Heart right ventricle (tissue), 16 donors: ENCODE measurements at regions not wholly inside any gene's neighbourhood (a gene's known extent, or its start where the extent isn't known, plus 50 kb on each side); places are given as distances from the start of the nearest gene placed in this dataset.

Source experiments
- ATAC-seq, 8 donors: fragments of 200-7000 bp; cut with Tn5 transposase; one replicate each; pipeline ENCODE4 v1.9.1; 2020; ENCODE audit warnings: mild to moderate bottlenecking in 8 of 8, moderate library complexity in 8 of 8, moderate number of reproducible peaks in 1 of 8
- DNase-seq, 2 donors: peaks; one replicate each; pipeline ENCODE4 v3.0.0-alpha.2; 2020
- H3K27ac ChIP-seq, 10 donors: fragments of 200-600 bp; sonication (generic) in 2 of 10; one replicate each; pipeline versions ENCODE4 v1.5.0 to v1.8.0; 2020 to 2022; ENCODE audit warnings: mild to moderate bottlenecking in 3 of 10
- H3K27me3 ChIP-seq, 7 donors: fragments of 200-600 bp; one replicate each; pipeline ENCODE4 v1.8.0; 2021 to 2022; ENCODE audit warnings: mild to moderate bottlenecking in 2 of 7
- H3K36me3 ChIP-seq, 9 donors: fragments of 200-600 bp; sonication (generic) in 1 of 9; one replicate each; pipeline versions ENCODE4 v1.5.0 to v1.8.0; 2020 to 2022; ENCODE audit warnings: mild to moderate bottlenecking in 2 of 9
- H3K4me1 ChIP-seq, 9 donors: fragments of 200-600 bp; sonication (generic) in 1 of 9; one replicate each; pipeline versions ENCODE4 v1.5.0 to v1.8.0; 2020 to 2022; ENCODE audit warnings: mild to moderate bottlenecking in 4 of 9
- H3K4me3 ChIP-seq, 10 donors: fragments of 200-600 bp; sonication (generic) in 2 of 10; one replicate each; pipeline versions ENCODE4 v1.5.0 to v1.8.0; 2020 to 2022; ENCODE audit warnings: mild to moderate bottlenecking in 7 of 10, moderate library complexity in 2 of 10
- H3K9me3 ChIP-seq, 11 donors: fragments of 200-600 bp in 10 of 11; sonication (generic) in 2 of 11; one replicate each; pipeline versions ENCODE4 v1.5.0 to v1.8.0; 2013 to 2022; ENCODE audit warnings: mild to moderate bottlenecking in 2 of 11, control low read depth in 1 of 11, moderate library complexity in 1 of 11
- CTCF ChIP-seq, 9 donors: fragments of 200-600 bp; sonication (generic) in 2 of 9; IDR thresholded peaks; one replicate each; pipeline versions ENCODE4 v1.5.0 to v1.8.0; 2021 to 2022; ENCODE audit warnings: antibody characterized with exemption in 9 of 9, mild to moderate bottlenecking in 5 of 9, moderate library complexity in 1 of 9
- WGBS, 2 donors: extraction: QIAGEN DNeasy Blood & Tissue Kit; methylation state at CpG; one replicate each; pipeline ENCODE4 v1.1.7; 2013; ENCODE audit warnings: inconsistent platforms in 1 of 2; 5-methylcytosine and 5-hydroxymethylcytosine counted together
- intact Hi-C, 10 donors: fragments of 100-400 bp; cut with DNase I; formaldehyde crosslinking; loops; one replicate each; pipeline versions ENCODE4 v1.11.1 to v1.14.2; 2022
- donor health status: Arrhythmogenic right ventricular cardiomyopathy.
- donor health status: ischemic (EF 13 %, LVEDD 7.1; RV severe dilation, severe dysfunction).
- donor health status: healthy with polysubstance abuse.
- donor health status: DM: no; HTN: yes; CAD: no.
- donor health status: DM: no; HTN: no; CAD: no.
- donor health status: ischemic (EF 25% LVEDD 6.9; RV normal size, moderate dysfunction).
- donor health status: ischemic (EF 25% LVEDD 5.7; RV mildly dilated, moderate dysfunction).
- donor health status: healthy.
- donor health status: DM: yes; HTN: yes; CAD: no.
- donor health status: Ischemic cardiomyopathy.
- donor health status: ischemic (EF 35%, LVEDD 5.7; RV mildly dilated, moderate dysfunction).
- donor health status: nonischemic (EF 11% LVEDD 7.7; RV severe dilation, severe dysfunction).
- donor health status: DM: yes; HTN: yes; CAD: no.
- donor health status: PGD.
- donor health status: ischemic (EF 29% LVEDD 5.4; RV normal size, mild dysfunction).
- donor health status: nonischemic (EF 23%, LVEDD 6.1; RV moderate dilation, normal function).

GRCh38 chr3:178907081-178907480 is 164.5 kb downstream of the ZMAT3 start:
- Histone ChIP-seq H3K4me3 (no peak overlapping the region), H3K9me3 (peaks cover 0 to 6% (median 0%) of the 10 kb centered on the region in 11 donors), H3K27ac (no peak overlapping the region), H3K36me3 (no peaks in the 10 kb centered on the region), H3K27me3 (no peaks in the 10 kb centered on the region), H3K4me1 (no peaks in the 10 kb centered on the region)
- no peak for TF ChIP-seq CTCF (IDR thresholded peaks at IDR 0.05)
- no peak for ATAC-seq
- 77 to 89% methylated on average over 1 of the region's 1 CpG for WGBS, 2 donors
- intact Hi-C loops = no loop called here
- no peak for DNase-seq

- no peaks in the 10 kb centered on the region for H3K4me1 ChIP-seq
- intact Hi-C loops = no loop called here
- H3K36me3 ChIP-seq = no peaks in the 10 kb centered on the region
- WGBS, 2 donors = 74 to 95% methylated on average over 1 of the region's 1 CpG
- TF ChIP-seq CTCF (IDR thresholded peaks at IDR 0.05) = no peak
- H3K27ac ChIP-seq = no peak overlapping the region
- peaks cover 0 to 4% (median 0%) of the 10 kb centered on the region in 11 donors for H3K9me3 ChIP-seq
- H3K27me3 ChIP-seq = no peaks in the 10 kb centered on the region
- no peak for DNase-seq
- ATAC-seq = no peak
- H3K4me3 ChIP-seq = no peak overlapping the region
These were observed 170.4 kb downstream of the ZMAT3 start for GRCh38 chr3:178901204-178901603.

- no peaks in the 10 kb centered on the region for H3K27me3 ChIP-seq
- H3K9me3 ChIP-seq = peaks cover 0 to 4% (median 0%) of the 10 kb centered on the region in 11 donors
- no peak overlapping the region for H3K4me3 ChIP-seq
- no peaks in the 10 kb centered on the region for H3K4me1 ChIP-seq
- TF ChIP-seq CTCF (IDR thresholded peaks at IDR 0.05) = no peak
- H3K27ac ChIP-seq = no peak overlapping the region
- no peaks in the 10 kb centered on the region for H3K36me3 ChIP-seq
- no peak for ATAC-seq
- intact Hi-C loops = no loop called here
- DNase-seq = no peak
These were observed 171.5 kb downstream of the ZMAT3 start for GRCh38 chr3:178900029-178900646.

GRCh38 chr3:178895178-178895789 is 176.3 kb downstream of the ZMAT3 start:
- Histone ChIP-seq H3K9me3 (peaks cover 0 to 19% (median 7%) of the 10 kb centered on the region in 11 donors), H3K4me3 (no peak overlapping the region), H3K36me3 (no peaks in the 10 kb centered on the region), H3K27me3 (no peaks in the 10 kb centered on the region), H3K27ac (no peak overlapping the region), H3K4me1 (no peaks in the 10 kb centered on the region)
- intact Hi-C loops = no loop called here
- ATAC-seq (no peak), DNase-seq (no peak)
- no peak for TF ChIP-seq CTCF (IDR thresholded peaks at IDR 0.05)
- WGBS, 2 donors = 78 to 80% methylated on average over 4 of the region's 4 CpGs
